GM12872 (cell line): ENCODE measurements at regions not wholly inside any gene's neighbourhood (a gene's known extent, or its start where the extent isn't known, plus 50 kb on each side); places are given as distances from the start of the nearest gene placed in this dataset.

Experiments
- TF ChIP-seq, protein P1 (sequence below): IDR thresholded peaks from 3 replicates; pipeline ENCODE4 v1.5.1; 2011; ENCODE audit warnings: low read depth, mild to moderate bottlenecking, low read length, moderate library complexity; ENCODE audit not compliant: insufficient read depth

- TF ChIP-seq, protein P1, sequence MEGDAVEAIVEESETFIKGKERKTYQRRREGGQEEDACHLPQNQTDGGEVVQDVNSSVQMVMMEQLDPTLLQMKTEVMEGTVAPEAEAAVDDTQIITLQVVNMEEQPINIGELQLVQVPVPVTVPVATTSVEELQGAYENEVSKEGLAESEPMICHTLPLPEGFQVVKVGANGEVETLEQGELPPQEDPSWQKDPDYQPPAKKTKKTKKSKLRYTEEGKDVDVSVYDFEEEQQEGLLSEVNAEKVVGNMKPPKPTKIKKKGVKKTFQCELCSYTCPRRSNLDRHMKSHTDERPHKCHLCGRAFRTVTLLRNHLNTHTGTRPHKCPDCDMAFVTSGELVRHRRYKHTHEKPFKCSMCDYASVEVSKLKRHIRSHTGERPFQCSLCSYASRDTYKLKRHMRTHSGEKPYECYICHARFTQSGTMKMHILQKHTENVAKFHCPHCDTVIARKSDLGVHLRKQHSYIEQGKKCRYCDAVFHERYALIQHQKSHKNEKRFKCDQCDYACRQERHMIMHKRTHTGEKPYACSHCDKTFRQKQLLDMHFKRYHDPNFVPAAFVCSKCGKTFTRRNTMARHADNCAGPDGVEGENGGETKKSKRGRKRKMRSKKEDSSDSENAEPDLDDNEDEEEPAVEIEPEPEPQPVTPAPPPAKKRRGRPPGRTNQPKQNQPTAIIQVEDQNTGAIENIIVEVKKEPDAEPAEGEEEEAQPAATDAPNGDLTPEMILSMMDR = no peak
Observed at GRCh38 chr9:34884747-34885189, 73.3 kb upstream of the PHF24 start.

DNA sequence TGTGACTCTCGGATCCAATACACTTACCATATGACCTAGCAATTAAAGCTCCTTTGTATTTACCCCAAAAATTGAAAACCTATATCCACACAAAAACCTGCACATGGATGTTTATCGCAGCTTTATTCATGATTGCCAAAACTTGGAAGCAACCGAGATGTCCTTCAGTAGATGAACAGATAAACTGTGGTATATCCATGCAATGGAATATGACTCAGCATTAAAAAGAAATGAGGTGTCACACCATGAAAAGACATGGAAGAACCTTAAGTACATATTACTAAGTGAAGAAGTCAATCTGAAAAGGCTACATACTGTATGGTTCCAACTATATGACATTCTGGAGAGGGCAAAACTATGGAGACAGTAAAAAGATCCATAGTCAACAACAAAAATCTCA lies 82.0 kb upstream of the PHF24 start:
- TF ChIP-seq, protein P1 = no peak

DNA sequence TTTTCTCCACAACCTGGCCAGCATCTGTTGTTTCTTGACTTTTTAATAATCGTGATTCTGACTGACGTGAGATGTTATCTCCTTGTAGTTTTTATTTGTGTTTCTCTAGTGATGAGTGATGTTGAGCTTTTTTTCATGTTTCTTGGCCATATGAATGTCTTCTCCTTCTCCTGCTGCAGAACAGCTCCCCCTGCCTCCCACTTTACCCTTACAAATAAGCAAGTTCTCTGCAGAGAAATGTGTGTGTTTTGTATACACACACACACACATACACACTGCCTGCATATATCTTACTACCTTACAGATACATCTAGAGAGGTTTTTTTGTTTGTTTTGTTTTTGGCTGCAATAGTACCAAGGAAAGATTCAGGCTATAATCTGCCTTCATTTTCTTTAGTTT lies 88.7 kb upstream of the PHF24 start:
- TF ChIP-seq, protein P1 = peak; percentile 34; the same call in 2 of the 3 replicates

DNA sequence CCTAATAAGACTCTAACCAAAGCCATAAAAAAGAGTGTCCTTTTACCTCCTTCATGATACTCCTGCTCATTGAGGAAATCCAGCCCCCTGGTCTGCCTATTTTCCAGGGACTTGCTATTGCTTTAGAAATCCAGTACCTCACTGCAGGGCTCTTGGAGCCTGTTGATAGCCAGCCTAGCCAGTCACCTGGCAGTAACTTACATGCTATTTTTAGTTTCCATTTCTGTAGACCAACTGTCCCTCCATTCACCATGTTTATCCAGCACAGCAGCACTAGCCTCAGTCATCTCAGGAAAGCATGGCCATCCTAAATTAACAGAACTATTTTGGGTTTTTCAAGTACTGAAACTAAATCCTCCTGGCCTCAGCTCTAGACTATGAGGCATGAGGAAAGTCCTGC lies 91.5 kb upstream of the PHF24 start:
- TF ChIP-seq, protein P1 = no peak

DNA sequence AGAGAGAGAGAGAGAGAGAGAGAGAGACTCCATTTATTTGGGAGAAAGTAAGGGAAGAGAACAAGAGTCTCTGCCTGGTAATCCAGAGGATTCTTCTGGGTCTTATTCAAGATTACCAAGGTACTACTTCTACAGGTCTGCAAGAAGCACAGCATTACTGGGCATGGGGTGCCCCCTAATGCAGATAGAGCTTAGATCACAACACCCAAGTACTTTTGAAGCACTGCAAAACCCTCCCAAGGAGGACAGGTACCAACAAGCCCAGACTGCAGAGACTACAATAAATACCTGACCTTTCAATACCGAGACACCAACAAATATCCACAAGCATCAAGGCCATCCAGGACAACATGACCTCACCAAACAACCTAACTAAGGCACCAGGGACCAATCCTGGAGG lies 94.7 kb upstream of the PHF24 start:
- TF ChIP-seq, protein P1 = no peak

DNA sequence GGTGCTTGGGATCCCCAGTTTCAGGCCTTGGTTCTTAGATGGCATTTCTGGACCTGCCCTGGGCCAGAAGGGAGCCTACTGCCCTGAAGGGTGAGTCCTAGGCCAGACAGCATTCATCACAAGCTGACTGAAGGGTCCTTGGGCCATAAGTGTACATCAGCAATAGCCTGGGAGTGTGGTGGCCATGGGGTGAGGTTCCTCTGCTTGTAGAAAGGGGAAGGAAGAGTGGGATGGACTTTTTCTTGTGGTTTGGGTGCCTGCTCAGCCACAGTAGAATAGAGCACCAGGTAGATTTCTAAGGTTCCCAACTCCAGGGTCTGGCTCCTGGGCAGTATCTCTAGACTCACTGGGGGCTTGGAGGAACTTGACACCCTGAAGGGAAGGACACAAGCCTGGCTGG lies 95.2 kb upstream of the PHF24 start:
- TF ChIP-seq, protein P1 = no peak

GRCh38 chr9:34862043-34862442 lies 96.0 kb upstream of the PHF24 start:
- TF ChIP-seq, protein P1 = no peak

DNA sequence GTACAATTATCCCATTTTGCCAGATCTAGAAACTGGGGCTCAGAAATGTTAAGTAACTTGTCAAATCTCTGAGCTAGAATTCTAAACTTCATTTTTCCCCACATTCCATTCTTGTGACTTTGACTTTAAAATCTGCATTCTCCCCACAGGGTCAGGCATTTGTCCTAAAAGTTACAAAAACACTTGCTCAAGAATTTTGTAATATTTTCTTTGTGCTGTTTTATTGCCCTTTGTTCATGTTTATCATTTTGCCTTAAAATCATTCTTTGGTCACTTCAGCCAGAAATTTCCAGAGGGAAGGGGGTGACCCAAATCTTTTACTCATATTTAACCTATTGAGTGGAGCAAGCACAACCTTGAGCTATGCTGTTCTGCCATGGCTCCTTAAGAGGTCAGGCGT lies 120.1 kb upstream of the CCL21 start:
- TF ChIP-seq, protein P1 = no peak
